Fibroblast of lung (primary cell): ENCODE measurements at regions not wholly inside any gene's neighbourhood (a gene's known extent, or its start where the extent isn't known, plus 50 kb on each side); places are given as distances from the start of the nearest gene placed in this dataset.

Experiments used
- EZH2 ChIP-seq: IDR thresholded peaks from 2 replicates; pipeline ENCODE4 v1.5.1; 2012; ENCODE audit warnings: low read length, control low read depth, mild to moderate bottlenecking; ENCODE audit errors: missing control alignments
- TF ChIP-seq, protein P1 (sequence below), 2 donors: IDR thresholded peaks in 1 of 2; conservative IDR thresholded peaks in 1 of 2; 1 replicate in 1 of 2; 2 replicates in 1 of 2; pipeline ENCODE4 v1.5.1; 2011 to 2012; ENCODE audit warnings: low read length in 2 of 2, control low read depth in 1 of 2, inconsistent platforms in 1 of 2, low read depth in 1 of 2, mild to moderate bottlenecking in 1 of 2

DNA sequence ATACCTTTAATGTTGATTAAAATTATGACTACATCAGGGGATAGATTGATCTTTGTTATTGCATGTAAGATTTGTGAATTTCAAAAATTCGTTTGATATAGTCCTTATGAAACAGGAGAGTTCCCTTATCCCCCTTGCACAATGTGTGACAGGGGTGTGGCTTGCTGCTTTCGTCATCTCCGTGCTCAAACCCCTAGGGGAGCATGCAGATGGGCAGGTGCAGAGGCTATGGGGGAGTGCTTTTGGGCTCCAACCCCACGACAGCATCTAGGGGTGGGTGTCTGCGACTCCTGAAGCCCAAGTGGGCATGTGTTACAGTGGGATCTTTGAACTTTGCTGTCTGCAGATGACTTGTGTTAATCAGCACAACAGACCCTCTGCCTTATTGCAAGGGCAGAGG, 360.1 kb upstream of the GOLIM4 start:
- TF ChIP-seq, protein P1, sequence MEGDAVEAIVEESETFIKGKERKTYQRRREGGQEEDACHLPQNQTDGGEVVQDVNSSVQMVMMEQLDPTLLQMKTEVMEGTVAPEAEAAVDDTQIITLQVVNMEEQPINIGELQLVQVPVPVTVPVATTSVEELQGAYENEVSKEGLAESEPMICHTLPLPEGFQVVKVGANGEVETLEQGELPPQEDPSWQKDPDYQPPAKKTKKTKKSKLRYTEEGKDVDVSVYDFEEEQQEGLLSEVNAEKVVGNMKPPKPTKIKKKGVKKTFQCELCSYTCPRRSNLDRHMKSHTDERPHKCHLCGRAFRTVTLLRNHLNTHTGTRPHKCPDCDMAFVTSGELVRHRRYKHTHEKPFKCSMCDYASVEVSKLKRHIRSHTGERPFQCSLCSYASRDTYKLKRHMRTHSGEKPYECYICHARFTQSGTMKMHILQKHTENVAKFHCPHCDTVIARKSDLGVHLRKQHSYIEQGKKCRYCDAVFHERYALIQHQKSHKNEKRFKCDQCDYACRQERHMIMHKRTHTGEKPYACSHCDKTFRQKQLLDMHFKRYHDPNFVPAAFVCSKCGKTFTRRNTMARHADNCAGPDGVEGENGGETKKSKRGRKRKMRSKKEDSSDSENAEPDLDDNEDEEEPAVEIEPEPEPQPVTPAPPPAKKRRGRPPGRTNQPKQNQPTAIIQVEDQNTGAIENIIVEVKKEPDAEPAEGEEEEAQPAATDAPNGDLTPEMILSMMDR (conservative IDR thresholded peaks at IDR 0.05 in 1 of 2, IDR thresholded peaks at IDR 0.05 in 1 of 2; ENCODE audit: low read depth in 1 of 2, low read length in 2 of 2): no peak
- TF ChIP-seq EZH2: no peak
